Astrocyte of the spinal cord (primary cell): ENCODE measurements at regions not wholly inside any gene's neighbourhood (a gene's known extent, or its start where the extent isn't known, plus 50 kb on each side); places are given as distances from the start of the nearest gene placed in this dataset.

Experiments used
- DNase-seq: peaks from one replicate; pipeline ENCODE4 v3.0.0; 2011; ENCODE audit warnings: low read depth, low spot score
- H3K4me3 ChIP-seq: 2 replicates; pipeline ENCODE4 v1.5.1; 2011; ENCODE audit warnings: low read depth, mild to moderate bottlenecking, low read length, moderate library complexity
- in situ Hi-C: cut with HindIII; loops from 2 replicates; pipeline ENCODE4 v1.10.0; 2017; ENCODE audit warnings: low sequenced_read_pairs
- TF ChIP-seq, protein P1 (sequence below): IDR thresholded peaks from 2 replicates; pipeline ENCODE4 v1.5.1; 2012; ENCODE audit warnings: low read depth, mild to moderate bottlenecking, low read length, inconsistent platforms

DNA sequence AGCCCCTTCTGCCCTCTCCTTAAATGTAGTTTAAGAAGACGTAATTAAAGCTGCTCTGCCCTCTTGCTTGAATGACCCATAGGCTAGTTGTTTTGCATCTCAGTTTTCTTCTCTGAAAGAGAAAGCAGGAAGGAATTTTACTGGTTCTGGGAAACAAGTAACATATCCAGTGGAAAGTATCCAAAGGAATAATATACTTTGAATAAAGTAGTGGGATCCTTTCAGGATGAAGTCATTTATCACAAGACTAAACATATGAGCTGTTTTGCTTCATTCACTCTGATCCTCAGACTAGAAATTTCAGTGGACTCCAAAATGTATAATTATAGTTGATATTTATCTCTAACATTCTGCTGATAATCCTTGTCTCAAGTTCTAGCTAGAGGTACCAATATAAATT, 1297.6 kb upstream of the GOT2 start:
- H3K4me3 ChIP-seq, result no peak overlapping the region
- no peak for DNase-seq
- TF ChIP-seq, protein P1, sequence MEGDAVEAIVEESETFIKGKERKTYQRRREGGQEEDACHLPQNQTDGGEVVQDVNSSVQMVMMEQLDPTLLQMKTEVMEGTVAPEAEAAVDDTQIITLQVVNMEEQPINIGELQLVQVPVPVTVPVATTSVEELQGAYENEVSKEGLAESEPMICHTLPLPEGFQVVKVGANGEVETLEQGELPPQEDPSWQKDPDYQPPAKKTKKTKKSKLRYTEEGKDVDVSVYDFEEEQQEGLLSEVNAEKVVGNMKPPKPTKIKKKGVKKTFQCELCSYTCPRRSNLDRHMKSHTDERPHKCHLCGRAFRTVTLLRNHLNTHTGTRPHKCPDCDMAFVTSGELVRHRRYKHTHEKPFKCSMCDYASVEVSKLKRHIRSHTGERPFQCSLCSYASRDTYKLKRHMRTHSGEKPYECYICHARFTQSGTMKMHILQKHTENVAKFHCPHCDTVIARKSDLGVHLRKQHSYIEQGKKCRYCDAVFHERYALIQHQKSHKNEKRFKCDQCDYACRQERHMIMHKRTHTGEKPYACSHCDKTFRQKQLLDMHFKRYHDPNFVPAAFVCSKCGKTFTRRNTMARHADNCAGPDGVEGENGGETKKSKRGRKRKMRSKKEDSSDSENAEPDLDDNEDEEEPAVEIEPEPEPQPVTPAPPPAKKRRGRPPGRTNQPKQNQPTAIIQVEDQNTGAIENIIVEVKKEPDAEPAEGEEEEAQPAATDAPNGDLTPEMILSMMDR, result no peak
- in situ Hi-C loops, result no loop called here

DNA sequence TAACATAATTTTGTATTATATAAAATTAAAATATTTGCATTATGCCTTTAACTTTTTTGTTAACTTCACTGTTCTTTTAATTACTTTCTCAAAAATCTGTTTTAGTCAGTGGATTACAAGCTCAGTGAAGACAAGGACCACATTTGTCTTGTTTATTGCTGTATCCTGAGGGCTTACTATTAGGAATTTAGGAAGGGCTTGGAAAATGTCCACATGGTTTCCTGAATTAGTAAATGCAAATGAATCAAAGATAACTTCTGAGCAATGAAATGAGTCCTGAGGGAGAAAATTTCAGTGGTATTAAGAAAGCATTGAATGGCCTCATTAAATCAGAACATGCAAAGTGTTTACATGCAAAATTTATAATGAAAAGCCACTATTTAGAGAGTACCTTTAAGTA, 1293.2 kb upstream of the GOT2 start:
- H3K4me3 ChIP-seq, result no peak overlapping the region
- TF ChIP-seq, protein P1, result no peak
- no peak for DNase-seq
- in situ Hi-C loops, result no loop called here

DNA sequence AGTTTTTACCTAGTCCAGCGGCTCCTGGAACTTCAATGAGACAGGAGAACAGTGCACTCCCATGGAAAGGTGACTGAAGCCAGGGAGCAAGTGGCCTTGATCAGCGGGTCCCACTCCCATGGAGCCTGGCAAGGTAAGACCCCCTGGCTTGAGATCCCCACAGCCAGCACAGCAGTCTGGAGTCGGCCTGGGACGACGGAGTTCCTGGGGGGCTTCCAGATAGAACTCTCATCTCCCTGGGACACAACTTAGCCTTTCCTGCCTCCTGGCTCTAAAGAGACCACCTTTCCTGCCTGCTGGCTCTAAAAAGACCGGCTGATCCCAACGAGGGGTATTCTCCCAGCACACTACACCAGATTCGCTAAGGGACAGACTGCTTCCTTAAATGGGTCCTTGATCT, 1279.0 kb upstream of the GOT2 start:
- in situ Hi-C loops, result no loop called here
- DNase-seq, result no peak
- no peak overlapping the region for H3K4me3 ChIP-seq
- TF ChIP-seq, protein P1, result no peak

- in situ Hi-C loops, result no loop called here
- DNase-seq, result no peak
- no peak overlapping the region for H3K4me3 ChIP-seq
- TF ChIP-seq, protein P1, result no peak
Observed at GRCh38 chr16:60001523-60001922, 1267.4 kb upstream of the GOT2 start.

GRCh38 chr16:59997706-59998105, 1263.6 kb upstream of the GOT2 start:
- in situ Hi-C loops, result no loop called here
- no peak for DNase-seq
- TF ChIP-seq, protein P1, result no peak
- H3K4me3 ChIP-seq, result no peak overlapping the region

DNA sequence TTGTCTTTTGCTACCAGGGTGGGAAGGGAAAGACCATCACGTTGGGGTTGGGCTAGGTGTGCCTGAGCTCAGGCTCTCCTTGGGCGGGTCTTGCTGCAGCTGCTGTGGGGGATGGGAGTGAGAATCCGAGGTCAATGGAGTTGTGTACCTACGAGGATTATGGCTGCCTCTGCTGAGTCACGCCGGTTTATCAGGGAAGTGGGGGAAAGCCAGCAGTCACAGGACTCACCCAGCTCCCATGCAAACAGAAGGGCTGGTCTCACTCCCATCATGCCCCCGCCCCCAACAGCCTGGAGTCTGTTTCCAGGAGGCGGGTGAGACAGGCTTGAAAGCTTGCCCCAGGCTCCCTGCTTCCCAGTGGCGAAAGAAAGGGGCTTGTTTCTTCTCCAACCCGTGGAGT, 1259.0 kb upstream of the GOT2 start:
- no peak for DNase-seq
- no peak overlapping the region for H3K4me3 ChIP-seq
- in situ Hi-C loops, result no loop called here
- TF ChIP-seq, protein P1, result no peak

GRCh38 chr16:59991171-59991570, 1257.1 kb upstream of the GOT2 start:
- in situ Hi-C loops, result no loop called here
- no peak for DNase-seq

More at GRCh38 chr16:59991171-59991570, 1257.1 kb upstream of the GOT2 start:
- TF ChIP-seq, protein P1, result no peak
- H3K4me3 ChIP-seq, result no peak overlapping the region
